HG03135 (cell line): ENCODE measurements at regions not wholly inside any gene's neighbourhood (a gene's known extent, or its start where the extent isn't known, plus 50 kb on each side); places are given as distances from the start of the nearest gene placed in this dataset.

Source experiments
- ATAC-seq: cut with Tn5 transposase; IDR thresholded peaks from one replicate; pipeline ENCODE4 v1.9.1; 2021; ENCODE audit warnings: mild to moderate bottlenecking, moderate library complexity; ENCODE audit not compliant: unreplicated experiment

GRCh38 chr18:42588786-42589185, 526.7 kb downstream of the RIT2 start:
- no peak for ATAC-seq

GRCh38 chr18:42604820-42605219, 510.7 kb downstream of the RIT2 start:
- no peak for ATAC-seq

- ATAC-seq: no peak
Observed at GRCh38 chr18:42606886-42607495, 508.5 kb downstream of the RIT2 start.

GRCh38 chr18:42611134-42611533, 504.4 kb downstream of the RIT2 start:
- no peak for ATAC-seq

GRCh38 chr18:42614619-42615293, 500.7 kb downstream of the RIT2 start:
- ATAC-seq: no peak

GRCh38 chr18:42617221-42617620, 498.3 kb downstream of the RIT2 start:
- no peak for ATAC-seq

GRCh38 chr18:42619771-42620170, 495.7 kb downstream of the RIT2 start:
- no peak for ATAC-seq

- ATAC-seq: no peak
Observed at GRCh38 chr18:42620657-42621056, 494.8 kb downstream of the RIT2 start.

- ATAC-seq: no peak
Observed at GRCh38 chr18:42623935-42624334, 491.6 kb downstream of the RIT2 start.

GRCh38 chr18:42632801-42633200, 482.7 kb downstream of the RIT2 start:
- no peak for ATAC-seq

GRCh38 chr18:42635378-42636048, 480.0 kb downstream of the RIT2 start:
- ATAC-seq: no peak

- no peak for ATAC-seq
Observed at GRCh38 chr18:42636309-42636708, 479.2 kb downstream of the RIT2 start.

- no peak for ATAC-seq
Observed at GRCh38 chr18:42640160-42640559, 475.3 kb downstream of the RIT2 start.

GRCh38 chr18:42641996-42642395, 473.5 kb downstream of the RIT2 start:
- ATAC-seq: no peak

- ATAC-seq: no peak
Observed at GRCh38 chr18:42644729-42645131, 470.8 kb downstream of the RIT2 start.

- no peak for ATAC-seq
Observed at GRCh38 chr18:42649331-42650035, 466.0 kb downstream of the RIT2 start.

- ATAC-seq: no peak
Observed at GRCh38 chr18:42654556-42654955, 460.9 kb downstream of the RIT2 start.

GRCh38 chr18:42657551-42657950, 457.9 kb downstream of the RIT2 start:
- ATAC-seq: no peak

GRCh38 chr18:42658171-42658570, 457.3 kb downstream of the RIT2 start:
- ATAC-seq: no peak

GRCh38 chr18:42659187-42659586, 456.3 kb downstream of the RIT2 start:
- no peak for ATAC-seq

GRCh38 chr18:42670860-42671259, 444.6 kb downstream of the RIT2 start:
- ATAC-seq: no peak

- no peak for ATAC-seq
Observed at GRCh38 chr18:42675810-42676209, 439.7 kb downstream of the RIT2 start.
